Stimulated activated CD4-positive, alpha-beta T cell treated with anti-CD3 and anti-CD28 coated beads, Interleukin-1b, Interleukin-23, amount 100 ng/mL, for 24 hours (primary cell): ENCODE measurements at regions not wholly inside any gene's neighbourhood (a gene's known extent, or its start where the extent isn't known, plus 50 kb on each side); places are given as distances from the start of the nearest gene placed in this dataset.

Experiments used
- DNase-seq, 4 experiments: peaks; one replicate each; pipeline ENCODE4 v3.0.0-alpha.2; 2020; ENCODE audit warnings: low read depth in 4 of 4, low spot score in 1 of 4

- no peak for DNase-seq
These were observed 65.3 kb downstream of the METRNL start for GRCh38 chr17:83144421-83145357.

DNA sequence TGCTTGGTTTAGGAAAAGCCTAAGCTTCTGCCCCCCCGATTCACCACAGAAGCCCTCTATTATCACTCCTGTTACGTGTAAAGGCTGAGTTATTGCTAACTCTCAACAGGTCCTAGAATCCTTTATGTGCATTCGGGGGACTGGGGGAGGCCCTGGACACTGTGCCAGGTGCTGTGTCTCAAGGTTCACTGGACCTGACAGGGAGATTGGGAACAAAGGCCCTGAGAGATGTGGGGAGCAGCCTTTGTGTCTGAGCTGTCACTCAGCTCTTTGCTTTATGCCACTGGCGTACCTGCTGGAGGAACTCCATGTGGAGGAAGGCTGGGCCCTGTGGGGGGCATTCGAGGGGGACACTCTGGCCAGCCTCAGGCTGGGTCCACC is 65.9 kb downstream of the METRNL start:
- DNase-seq, result no peak

DNA sequence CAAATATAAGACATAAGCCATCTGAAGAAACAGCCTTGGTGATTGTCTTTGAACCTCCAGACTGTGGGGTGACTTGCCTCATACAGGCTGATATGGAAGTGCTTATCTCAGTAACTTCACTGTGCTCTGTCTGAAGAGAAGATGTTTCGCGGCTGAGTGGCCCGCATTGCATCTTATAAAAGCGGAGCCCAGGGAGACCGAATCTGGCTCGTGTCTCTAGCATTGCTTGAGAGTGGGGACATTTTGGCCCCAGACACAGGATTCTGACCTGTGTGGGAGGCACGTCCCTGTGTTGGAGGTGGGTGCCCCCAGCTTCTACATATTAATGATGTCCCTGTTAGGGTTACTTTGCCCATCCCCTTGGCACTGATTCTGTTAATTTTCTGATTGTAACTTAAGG is 66.4 kb downstream of the METRNL start:
- DNase-seq, result no peak

DNA sequence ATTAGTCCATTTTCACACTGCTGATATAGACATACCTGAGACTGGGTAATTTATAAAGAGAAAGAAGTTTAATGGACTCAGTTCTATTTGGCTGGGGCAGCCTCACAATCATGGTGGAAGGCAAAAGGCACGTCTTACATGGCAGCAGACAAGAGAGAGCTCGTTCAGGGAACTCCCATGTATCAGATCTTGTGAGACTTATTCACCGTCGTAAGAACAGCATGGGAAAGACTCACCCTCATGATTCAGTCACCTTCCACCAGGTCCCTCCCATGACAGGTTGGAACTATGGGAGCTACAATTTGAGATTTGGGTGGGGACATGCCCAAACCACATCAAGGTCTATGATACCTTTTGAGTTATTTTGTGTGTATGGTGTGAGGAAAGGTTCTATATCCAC is 66.9 kb downstream of the METRNL start:
- no peak for DNase-seq

DNA sequence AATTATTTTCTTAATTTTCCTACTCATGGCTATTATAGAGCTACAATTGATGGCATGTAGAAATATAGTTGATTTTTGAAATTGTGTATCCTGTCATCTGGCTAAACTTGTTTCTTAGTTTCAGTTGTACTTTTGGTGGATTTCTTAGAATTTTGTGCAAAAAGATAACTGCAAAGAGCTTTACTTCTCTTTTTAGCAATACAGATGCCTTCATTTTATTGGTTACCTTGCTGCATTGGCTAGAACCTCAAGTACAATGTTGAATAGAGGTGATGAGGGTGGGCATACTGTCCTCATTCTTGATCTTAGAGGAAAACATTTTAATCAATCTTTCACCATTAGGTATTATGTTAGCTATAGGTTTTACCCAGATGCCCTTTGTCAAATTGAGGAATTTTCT is 67.9 kb downstream of the METRNL start:
- DNase-seq, result no peak

DNA sequence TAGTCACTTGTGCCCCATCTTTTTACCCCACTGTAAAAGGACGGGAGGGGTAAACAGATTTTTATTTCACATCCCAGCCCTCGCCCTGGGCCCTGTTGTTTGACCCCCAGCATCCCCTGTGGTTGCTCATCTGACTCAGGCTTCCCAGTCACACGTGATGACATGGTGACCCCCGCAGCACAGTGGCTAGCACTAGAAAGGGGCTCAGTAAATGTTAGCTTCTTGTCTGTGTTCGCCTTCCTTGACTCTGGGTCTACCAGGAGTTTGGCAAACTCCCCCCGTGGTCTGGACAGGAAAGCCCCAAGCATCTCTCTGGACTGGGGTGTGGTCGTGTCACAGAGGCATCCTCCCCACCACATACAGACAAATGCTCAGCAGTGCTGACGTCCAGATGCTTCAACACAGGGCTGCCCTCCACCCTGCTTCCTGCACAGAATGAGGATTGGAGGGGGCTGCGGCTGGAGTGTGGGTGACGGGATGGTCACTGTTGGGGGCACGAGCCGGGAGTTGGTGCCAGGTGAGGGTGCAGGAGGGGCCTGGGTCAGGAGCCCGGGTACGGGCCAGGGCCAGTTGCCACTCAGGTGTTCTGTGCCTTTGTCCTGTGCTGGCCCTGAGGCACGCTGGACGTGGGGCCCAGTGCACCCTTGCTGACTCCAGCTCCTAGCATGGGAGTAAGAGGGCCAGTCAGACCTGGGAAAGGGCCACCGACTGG is 69.1 kb downstream of the METRNL start:
- DNase-seq, result no peak

- no peak for DNase-seq
These were observed 69.8 kb downstream of the METRNL start for GRCh38 chr17:83149029-83149725.

DNA sequence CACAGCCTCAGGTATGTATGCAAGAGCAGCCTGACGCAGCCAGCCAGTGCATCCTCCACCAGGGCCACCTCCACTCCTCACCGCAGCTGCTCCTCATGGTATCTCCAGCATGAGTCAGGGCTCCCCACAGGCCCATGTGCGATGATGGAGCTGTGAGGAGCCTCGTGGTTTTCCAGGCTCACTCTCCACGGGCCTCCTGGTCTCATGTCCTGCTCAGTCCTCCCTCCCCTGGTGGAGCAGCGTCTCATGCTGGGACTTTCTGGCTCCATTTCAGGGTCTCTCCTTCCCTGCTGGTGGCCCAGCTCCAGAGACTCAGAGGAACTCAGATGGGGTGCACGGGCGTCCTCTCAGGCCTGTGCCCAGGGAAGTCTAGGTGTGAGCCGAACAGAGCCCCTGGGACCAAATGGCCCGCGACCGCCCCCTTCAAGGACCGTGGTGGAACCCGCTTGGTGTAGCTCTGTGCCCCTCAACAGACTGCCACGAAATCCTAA is 70.4 kb downstream of the METRNL start:
- DNase-seq, result no peak

DNA sequence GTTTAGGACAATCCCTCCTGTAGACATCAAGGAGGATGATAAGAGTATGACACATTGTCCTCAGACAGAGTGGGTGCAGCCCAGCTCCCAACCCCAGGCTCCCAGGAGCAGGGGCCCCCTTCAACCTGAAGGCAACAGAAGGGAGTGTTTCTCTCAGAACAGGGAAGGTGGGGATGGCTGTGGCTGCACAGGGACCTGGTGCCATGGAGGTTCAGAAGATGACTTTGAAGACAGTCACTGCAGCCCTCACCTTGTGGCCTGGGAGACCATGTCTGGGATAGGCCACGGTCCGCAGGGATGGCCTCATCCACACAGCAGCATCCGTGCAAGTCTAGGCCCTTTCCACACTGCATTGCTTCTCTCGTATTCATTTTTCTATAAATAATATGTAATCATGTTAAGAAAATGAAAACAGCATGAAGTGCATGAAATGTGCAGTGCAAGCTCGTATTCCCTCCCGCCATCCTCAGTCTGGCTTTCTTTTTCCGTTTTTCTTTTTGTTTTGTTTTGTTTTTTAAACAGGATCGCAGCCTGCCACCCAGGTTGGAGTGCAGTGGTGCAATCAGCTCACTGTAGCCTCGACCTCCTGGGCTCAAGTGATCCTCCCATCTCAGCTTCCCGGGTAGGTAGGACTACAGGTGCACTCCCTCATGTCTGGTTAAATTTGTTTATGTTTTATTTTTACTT is 71.1 kb downstream of the METRNL start:
- no peak for DNase-seq

- no peak for DNase-seq
These were observed 71.6 kb downstream of the METRNL start for GRCh38 chr17:83151056-83151441.

DNA sequence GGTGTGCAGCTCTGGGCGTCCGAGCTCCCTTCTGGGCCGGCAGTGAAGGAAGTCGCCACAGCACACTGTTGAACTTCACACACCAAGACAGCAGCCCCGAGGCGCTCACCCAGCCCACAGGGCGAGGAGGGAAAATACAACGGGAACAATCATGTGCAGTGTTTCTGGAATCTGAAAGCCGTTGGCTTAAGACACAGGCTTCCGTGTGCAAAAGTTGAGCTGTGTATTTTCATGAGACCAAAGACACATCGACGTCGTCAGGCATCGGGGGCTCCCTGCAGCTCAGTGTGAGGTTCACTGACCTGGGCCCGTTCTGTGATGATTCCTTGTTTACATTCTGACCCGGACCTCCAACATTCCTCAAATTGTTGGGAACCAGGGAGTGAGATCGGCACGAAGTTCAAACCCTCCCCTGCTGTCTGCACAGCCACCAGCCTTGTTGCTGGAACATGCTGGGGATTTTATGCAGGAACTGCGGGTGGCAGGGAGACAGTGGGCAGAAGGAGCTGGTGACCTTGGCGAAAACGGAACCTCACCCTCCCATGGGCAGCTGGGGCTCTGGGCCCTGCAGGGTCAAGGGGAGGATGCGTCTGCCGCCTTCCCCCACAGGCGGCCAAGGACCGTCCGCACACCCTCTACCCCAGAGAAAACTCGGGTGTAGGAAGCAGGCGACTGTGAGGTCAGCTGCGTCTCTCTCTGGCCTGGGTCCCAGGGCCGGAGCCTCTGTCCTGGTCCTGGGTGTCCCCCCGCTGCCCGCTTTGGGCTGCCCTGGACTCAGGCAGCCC is 72.2 kb downstream of the METRNL start:
- no peak for DNase-seq

- no peak for DNase-seq
These were observed 72.9 kb downstream of the METRNL start for GRCh38 chr17:83152227-83152744.

GRCh38 chr17:83152745-83153611 is 73.6 kb downstream of the METRNL start:
- no peak for DNase-seq

DNA sequence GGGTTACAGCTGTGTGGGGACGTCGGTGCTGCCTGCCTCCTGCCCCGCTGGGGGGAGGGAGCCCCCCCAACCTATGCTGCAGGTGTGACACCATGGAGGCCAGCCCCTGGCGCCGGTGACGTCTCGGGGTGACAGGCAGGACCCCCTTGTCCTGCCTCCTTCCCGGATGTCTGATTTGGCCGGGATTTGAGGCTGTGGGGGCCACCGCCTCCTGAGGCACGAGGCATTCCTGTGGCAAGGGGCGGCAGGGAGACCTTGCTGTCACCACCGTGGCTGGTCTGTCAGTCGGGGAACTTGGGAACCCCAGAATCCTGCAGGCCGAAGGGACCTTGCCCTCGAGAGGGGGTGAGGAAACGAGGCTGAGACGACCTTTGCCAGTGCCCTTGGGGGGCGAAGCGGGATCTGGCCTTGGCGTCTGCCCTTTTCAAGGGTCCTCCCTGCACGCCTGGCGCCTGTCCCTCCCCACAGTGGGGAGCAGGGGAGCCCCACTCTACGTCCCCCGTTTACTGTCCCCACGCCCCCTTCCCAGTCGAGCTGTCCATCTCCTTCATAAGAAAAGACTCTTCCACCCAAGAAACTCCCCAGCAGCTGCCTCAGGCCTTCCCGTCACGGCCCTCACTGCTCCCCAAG is 74.4 kb downstream of the METRNL start:
- no peak for DNase-seq

- DNase-seq, result no peak
These were observed 75.1 kb downstream of the METRNL start for GRCh38 chr17:83154311-83155127.

GRCh38 chr17:83155128-83156121 is 76.0 kb downstream of the METRNL start:
- DNase-seq, result no peak

GRCh38 chr17:83156408-83156807 is 77.0 kb downstream of the METRNL start:
- DNase-seq, result no peak
